Prostate gland (tissue), 2 donors: ENCODE measurements at regions not wholly inside any gene's neighbourhood (a gene's known extent, or its start where the extent isn't known, plus 50 kb on each side); places are given as distances from the start of the nearest gene placed in this dataset.

Experiments used
- POLR2AphosphoS5 ChIP-seq: sonication (generic); formaldehyde crosslinking; IDR thresholded peaks from one replicate; pipeline ENCODE4 v1.6.1; 2017; ENCODE audit warnings: antibody characterized with exemption
- TF ChIP-seq, protein P1 (sequence below), 4 experiments: fragments of 200-600 bp in 2 of 4; fragments of 450-650 bp in 2 of 4; sonication (generic) in 2 of 4; IDR thresholded peaks; 1 replicate in 3 of 4; 2 replicates in 1 of 4; pipeline ENCODE4 v1.5.1; 2016 to 2019; ENCODE audit warnings: antibody characterized with exemption in 4 of 4, mild to moderate bottlenecking in 2 of 4, moderate library complexity in 2 of 4

DNA sequence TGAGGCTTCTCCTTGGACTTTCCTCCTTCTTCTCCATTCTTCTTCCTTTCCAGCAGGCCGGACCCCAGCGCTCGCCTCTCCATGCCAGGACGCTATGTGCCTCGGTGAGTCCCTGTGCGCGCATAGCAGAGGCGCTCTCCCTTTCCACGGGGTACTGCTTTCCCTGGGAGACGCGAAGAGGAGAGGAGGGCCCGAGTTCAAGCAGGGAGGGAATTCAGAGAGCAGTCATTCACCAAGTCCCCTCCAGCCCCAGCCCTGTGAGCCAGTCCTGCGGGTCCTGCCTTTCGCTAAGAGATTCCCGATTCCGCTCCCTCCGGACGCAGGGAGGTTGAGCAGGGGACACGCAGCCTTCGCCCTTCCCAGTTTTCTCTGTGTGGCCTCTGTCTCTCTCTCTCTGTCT lies 160.4 kb downstream of the EFNB2 start:
- TF ChIP-seq, protein P1, sequence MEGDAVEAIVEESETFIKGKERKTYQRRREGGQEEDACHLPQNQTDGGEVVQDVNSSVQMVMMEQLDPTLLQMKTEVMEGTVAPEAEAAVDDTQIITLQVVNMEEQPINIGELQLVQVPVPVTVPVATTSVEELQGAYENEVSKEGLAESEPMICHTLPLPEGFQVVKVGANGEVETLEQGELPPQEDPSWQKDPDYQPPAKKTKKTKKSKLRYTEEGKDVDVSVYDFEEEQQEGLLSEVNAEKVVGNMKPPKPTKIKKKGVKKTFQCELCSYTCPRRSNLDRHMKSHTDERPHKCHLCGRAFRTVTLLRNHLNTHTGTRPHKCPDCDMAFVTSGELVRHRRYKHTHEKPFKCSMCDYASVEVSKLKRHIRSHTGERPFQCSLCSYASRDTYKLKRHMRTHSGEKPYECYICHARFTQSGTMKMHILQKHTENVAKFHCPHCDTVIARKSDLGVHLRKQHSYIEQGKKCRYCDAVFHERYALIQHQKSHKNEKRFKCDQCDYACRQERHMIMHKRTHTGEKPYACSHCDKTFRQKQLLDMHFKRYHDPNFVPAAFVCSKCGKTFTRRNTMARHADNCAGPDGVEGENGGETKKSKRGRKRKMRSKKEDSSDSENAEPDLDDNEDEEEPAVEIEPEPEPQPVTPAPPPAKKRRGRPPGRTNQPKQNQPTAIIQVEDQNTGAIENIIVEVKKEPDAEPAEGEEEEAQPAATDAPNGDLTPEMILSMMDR (IDR thresholded peaks at IDR 0.05): no peak
- TF ChIP-seq POLR2AphosphoS5: no peak
